Ascending aorta (tissue), 2 donors: ENCODE measurements at regions not wholly inside any gene's neighbourhood (a gene's known extent, or its start where the extent isn't known, plus 50 kb on each side); places are given as distances from the start of the nearest gene placed in this dataset.

Experiments used
- DNase-seq, 2 donors: peaks; one replicate each; pipeline ENCODE4 v3.0.0-alpha.2; 2019; ENCODE audit warnings: low spot score in 2 of 2
- H3K27ac ChIP-seq, 2 donors: fragments of 200-600 bp; sonication (generic); one replicate each; pipeline ENCODE4 v1.5.1; 2016 to 2017; ENCODE audit warnings: mild to moderate bottlenecking in 1 of 2
- H3K27me3 ChIP-seq: fragments of 200-600 bp; sonication (generic); one replicate; pipeline ENCODE4 v1.5.1; 2017
- H3K36me3 ChIP-seq, 2 donors: fragments of 200-600 bp; sonication (generic); one replicate each; pipeline ENCODE4 v1.5.1; 2016
- H3K4me1 ChIP-seq, 2 donors: fragments of 200-600 bp; sonication (generic); one replicate each; pipeline ENCODE4 v1.5.1; 2016 to 2017; ENCODE audit warnings: mild to moderate bottlenecking in 1 of 2
- H3K4me3 ChIP-seq, 2 donors: fragments of 200-600 bp; sonication (generic); one replicate each; pipeline ENCODE4 v1.5.1; 2016 to 2017; ENCODE audit warnings: mild to moderate bottlenecking in 1 of 2
- H3K9me3 ChIP-seq, 2 donors: fragments of 200-600 bp; sonication (generic); one replicate each; pipeline ENCODE4 v1.5.1; 2016
- CTCF ChIP-seq, 3 experiments: fragments of 200-600 bp in 2 of 3; fragments of 450-650 bp in 1 of 3; sonication (generic) in 2 of 3; IDR thresholded peaks; one replicate each; pipeline ENCODE4 v1.5.1; 2016 to 2019; ENCODE audit warnings: antibody characterized with exemption in 3 of 3, mild to moderate bottlenecking in 1 of 3, moderate library complexity in 1 of 3
- intact Hi-C: fragments of 100-400 bp; cut with DNase I; formaldehyde crosslinking; loops from one replicate; pipeline ENCODE4 v1.15.1; 2023

- H3K4me1 ChIP-seq: no peaks in the 10 kb centered on the region
- TF ChIP-seq CTCF (IDR thresholded peaks at IDR 0.05): no peak
- intact Hi-C loops: no loop called here
- no peaks in the 10 kb centered on the region for H3K27me3 ChIP-seq
- no peak overlapping the region for H3K4me3 ChIP-seq
- H3K27ac ChIP-seq: no peak overlapping the region
- H3K36me3 ChIP-seq: no peaks in the 10 kb centered on the region
- no peaks in the 10 kb centered on the region for H3K9me3 ChIP-seq
- no peak for DNase-seq
Measured at GRCh38 chr20:54773643-54774000, 298.2 kb downstream of the DOK5 start.

GRCh38 chr20:54772893-54773642, 297.7 kb downstream of the DOK5 start:
- H3K36me3 ChIP-seq: no peaks in the 10 kb centered on the region
- DNase-seq: no peak

GRCh38 chr20:54766483-54766882, 291.1 kb downstream of the DOK5 start:
- intact Hi-C loops: no loop called here
- no peaks in the 10 kb centered on the region for H3K36me3 ChIP-seq
- no peak for TF ChIP-seq CTCF (IDR thresholded peaks at IDR 0.05)
- H3K4me3 ChIP-seq: no peak overlapping the region
- H3K27ac ChIP-seq: no peak overlapping the region
- no peaks in the 10 kb centered on the region for H3K4me1 ChIP-seq
- no peaks in the 10 kb centered on the region for H3K9me3 ChIP-seq
- H3K27me3 ChIP-seq: no peaks in the 10 kb centered on the region
- DNase-seq: no peak

More at GRCh38 chr20:54772893-54773642, 297.7 kb downstream of the DOK5 start:
- H3K4me3 ChIP-seq: no peak overlapping the region
- intact Hi-C loops: no loop called here
- no peaks in the 10 kb centered on the region for H3K27me3 ChIP-seq
- no peak for TF ChIP-seq CTCF (IDR thresholded peaks at IDR 0.05)
- no peak overlapping the region for H3K27ac ChIP-seq
- H3K4me1 ChIP-seq: no peaks in the 10 kb centered on the region
- H3K9me3 ChIP-seq: no peaks in the 10 kb centered on the region

GRCh38 chr20:54763366-54763765, 288.0 kb downstream of the DOK5 start:
- Histone ChIP-seq H3K27ac (no peak overlapping the region), H3K4me1 (no peaks in the 10 kb centered on the region), H3K27me3 (no peaks in the 10 kb centered on the region), H3K36me3 (no peaks in the 10 kb centered on the region), H3K4me3 (no peak overlapping the region), H3K9me3 (no peaks in the 10 kb centered on the region)
- TF ChIP-seq CTCF (IDR thresholded peaks at IDR 0.05): no peak
- DNase-seq: no peak
- intact Hi-C loops: no loop called here

- Histone ChIP-seq H3K36me3 (no peaks in the 10 kb centered on the region), H3K4me3 (no peak overlapping the region), H3K27me3 (no peaks in the 10 kb centered on the region), H3K4me1 (no peaks in the 10 kb centered on the region), H3K27ac (no peak overlapping the region), H3K9me3 (no peaks in the 10 kb centered on the region)
- TF ChIP-seq CTCF (IDR thresholded peaks at IDR 0.05): no peak
- DNase-seq: no peak
- intact Hi-C loops: no loop called here
Measured at GRCh38 chr20:54759589-54759988, 284.2 kb downstream of the DOK5 start.

GRCh38 chr20:54746796-54747195, 271.4 kb downstream of the DOK5 start:
- no peak for DNase-seq
- H3K27me3 ChIP-seq: no peaks in the 10 kb centered on the region
- intact Hi-C loops: no loop called here
- no peaks in the 10 kb centered on the region for H3K9me3 ChIP-seq
- no peak for TF ChIP-seq CTCF (IDR thresholded peaks at IDR 0.05)
- no peaks in the 10 kb centered on the region for H3K4me1 ChIP-seq
- no peaks in the 10 kb centered on the region for H3K36me3 ChIP-seq
- H3K4me3 ChIP-seq: no peak overlapping the region
- no peak overlapping the region for H3K27ac ChIP-seq
